Activated CD8-positive, alpha-beta T cell treated with anti-CD3 and anti-CD28 coated beads for 36 hours (primary cell): ENCODE measurements at regions not wholly inside any gene's neighbourhood (a gene's known extent, or its start where the extent isn't known, plus 50 kb on each side); places are given as distances from the start of the nearest gene placed in this dataset.

Experiments
- ATAC-seq: fragments of 200-7000 bp; cut with Tn5 transposase; one replicate; pipeline ENCODE4 v1.10.0; 2021; ENCODE audit warnings: mild to moderate bottlenecking, moderate library complexity
- CTCF ChIA-PET: fragments of 350-600 bp; sonication (Branson Sonifier 250); formaldehyde crosslinking; loops from one replicate; lab custom pipeline; 2021; ENCODE audit warnings: antibody characterized with exemption; lab: Charles Lee
- POLR2A ChIA-PET: fragments of 350-600 bp; sonication (Branson Sonifier 250); formaldehyde crosslinking; loops from one replicate; lab custom pipeline; 2021; ENCODE audit warnings: antibody characterized with exemption; lab: Charles Lee
- DNase-seq: peaks from one replicate; pipeline ENCODE4 v3.0.0-alpha.2; 2020
- H3K27ac Mint-ChIP-seq: one replicate; pipeline ENCODE4 v1.8.0; 2021; ENCODE audit warnings: mild to moderate bottlenecking, mixed read lengths
- H3K27me3 Mint-ChIP-seq: one replicate; pipeline ENCODE4 v1.8.0; 2021; ENCODE audit warnings: mixed read lengths
- H3K36me3 Mint-ChIP-seq: one replicate; pipeline ENCODE4 v1.8.0; 2021; ENCODE audit warnings: low read depth, mixed read lengths
- H3K4me1 Mint-ChIP-seq: one replicate; pipeline ENCODE4 v1.8.0; 2021; ENCODE audit warnings: low read depth, mixed read lengths
- H3K4me3 Mint-ChIP-seq: one replicate; pipeline ENCODE4 v1.8.0; 2021; ENCODE audit warnings: mild to moderate bottlenecking, moderate library complexity, mixed read lengths
- H3K9me3 Mint-ChIP-seq: one replicate; pipeline ENCODE4 v1.8.0; 2021; ENCODE audit warnings: mixed read lengths
- CTCF ChIP-seq: fragments of 200-600 bp; IDR thresholded peaks from one replicate; pipeline ENCODE4 v1.8.0; 2022; ENCODE audit warnings: antibody characterized with exemption, mild to moderate bottlenecking
- intact Hi-C: fragments of 100-400 bp; cut with micrococcal nuclease; formaldehyde crosslinking; loops from one replicate; pipeline ENCODE4 v1.10.0; 2022

GRCh38 chr2:145116056-145116455 lies 596.1 kb upstream of the ZEB2 start:
- Mint-ChIP-seq H3K27me3 (peaks cover 3% of the 10 kb centered on the region), H3K4me1 (no peaks in the 10 kb centered on the region), H3K36me3 (no peaks in the 10 kb centered on the region), H3K9me3 (no peaks in the 10 kb centered on the region), H3K4me3 (no peak overlapping the region), H3K27ac (no peak overlapping the region)
- ATAC-seq, result no peak
- ChIA-PET CTCF (no interaction called here), POLR2A (no interaction called here)
- DNase-seq, result no peak
- no peak for TF ChIP-seq CTCF
- intact Hi-C loops, result no loop called here

- ChIA-PET POLR2A (no interaction called here), CTCF (no interaction called here)
- DNase-seq, result no peak
- H3K27me3 Mint-ChIP-seq, result peaks cover 3% of the 10 kb centered on the region
- ATAC-seq, result no peak
- H3K4me1 Mint-ChIP-seq, result no peaks in the 10 kb centered on the region
- H3K4me3 Mint-ChIP-seq, result no peak overlapping the region
- no peaks in the 10 kb centered on the region for H3K36me3 Mint-ChIP-seq
- intact Hi-C loops, result no loop called here
- H3K9me3 Mint-ChIP-seq, result no peaks in the 10 kb centered on the region
- H3K27ac Mint-ChIP-seq, result no peak overlapping the region
- TF ChIP-seq CTCF, result no peak
Measured at GRCh38 chr2:145114726-145115125, 594.8 kb upstream of the ZEB2 start.

DNA sequence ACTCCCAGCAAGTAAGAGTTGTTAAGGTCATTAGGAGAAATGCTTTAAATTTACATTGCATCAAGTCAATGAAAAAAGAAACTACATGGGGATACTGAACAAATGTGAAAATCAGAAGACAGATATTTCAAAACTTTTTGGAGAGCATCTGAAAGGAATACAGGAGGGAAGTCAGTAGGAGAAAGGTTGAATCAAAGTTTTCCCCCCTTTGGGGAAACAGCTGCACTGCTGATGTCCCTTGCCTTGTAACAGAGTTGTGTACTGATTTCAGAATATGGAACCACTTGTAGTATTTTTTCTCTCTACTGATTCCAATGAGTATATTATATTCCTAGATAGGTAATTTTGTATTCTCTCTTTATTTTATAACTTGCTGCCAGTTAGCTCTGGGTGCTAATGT lies 592.5 kb upstream of the ZEB2 start:
- H3K4me1 Mint-ChIP-seq, result no peaks in the 10 kb centered on the region
- H3K27me3 Mint-ChIP-seq, result peaks cover 3% of the 10 kb centered on the region
- H3K4me3 Mint-ChIP-seq, result no peak overlapping the region
- no peak overlapping the region for H3K27ac Mint-ChIP-seq
- no peaks in the 10 kb centered on the region for H3K36me3 Mint-ChIP-seq
- no peaks in the 10 kb centered on the region for H3K9me3 Mint-ChIP-seq
- intact Hi-C loops, result no loop called here
- no peak for DNase-seq
- POLR2A ChIA-PET, result no interaction called here
- no peak for ATAC-seq
- CTCF ChIA-PET, result no interaction called here
- no peak for TF ChIP-seq CTCF

DNA sequence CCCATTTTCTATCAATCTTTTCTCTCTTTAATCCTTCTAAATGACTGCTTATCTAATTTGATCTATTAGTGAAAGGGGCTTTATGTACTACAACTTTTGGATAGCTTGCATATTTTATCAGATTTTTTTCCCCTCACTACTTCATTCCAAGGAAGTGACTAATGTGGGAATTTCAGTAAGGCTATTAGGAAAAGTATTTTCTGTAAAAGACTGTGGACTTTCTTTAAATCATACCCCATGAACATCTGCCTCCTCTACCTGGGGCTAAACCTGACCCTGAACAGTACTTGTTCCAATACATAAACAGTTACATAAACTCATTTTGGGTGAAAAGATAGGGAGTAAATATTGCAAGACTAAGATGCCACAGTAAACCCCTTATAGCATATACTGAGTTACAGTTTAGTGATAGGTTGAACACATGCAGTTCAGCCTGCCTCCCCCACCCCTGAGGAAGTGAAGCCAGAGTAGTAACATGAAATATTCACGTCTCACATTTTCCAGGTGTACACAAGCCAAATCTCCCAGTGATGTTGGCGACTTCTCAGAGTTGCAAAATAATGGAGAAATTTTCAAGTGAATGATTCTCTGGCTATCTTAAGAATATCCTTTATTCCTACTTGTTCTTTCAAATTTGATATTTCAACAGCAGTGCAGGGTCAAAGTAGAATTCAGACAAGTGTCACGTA lies 590.9 kb upstream of the ZEB2 start:
- ChIA-PET POLR2A (no interaction called here), CTCF (no interaction called here)
- peaks cover 3% of the 10 kb centered on the region for H3K27me3 Mint-ChIP-seq
- no peaks in the 10 kb centered on the region for H3K9me3 Mint-ChIP-seq
- no peak overlapping the region for H3K27ac Mint-ChIP-seq
- DNase-seq (no peak), ATAC-seq (no peak)
- intact Hi-C loops, result no loop called here
- H3K4me3 Mint-ChIP-seq, result no peak overlapping the region
- no peak for TF ChIP-seq CTCF
- H3K4me1 Mint-ChIP-seq, result no peaks in the 10 kb centered on the region
- no peaks in the 10 kb centered on the region for H3K36me3 Mint-ChIP-seq

DNA sequence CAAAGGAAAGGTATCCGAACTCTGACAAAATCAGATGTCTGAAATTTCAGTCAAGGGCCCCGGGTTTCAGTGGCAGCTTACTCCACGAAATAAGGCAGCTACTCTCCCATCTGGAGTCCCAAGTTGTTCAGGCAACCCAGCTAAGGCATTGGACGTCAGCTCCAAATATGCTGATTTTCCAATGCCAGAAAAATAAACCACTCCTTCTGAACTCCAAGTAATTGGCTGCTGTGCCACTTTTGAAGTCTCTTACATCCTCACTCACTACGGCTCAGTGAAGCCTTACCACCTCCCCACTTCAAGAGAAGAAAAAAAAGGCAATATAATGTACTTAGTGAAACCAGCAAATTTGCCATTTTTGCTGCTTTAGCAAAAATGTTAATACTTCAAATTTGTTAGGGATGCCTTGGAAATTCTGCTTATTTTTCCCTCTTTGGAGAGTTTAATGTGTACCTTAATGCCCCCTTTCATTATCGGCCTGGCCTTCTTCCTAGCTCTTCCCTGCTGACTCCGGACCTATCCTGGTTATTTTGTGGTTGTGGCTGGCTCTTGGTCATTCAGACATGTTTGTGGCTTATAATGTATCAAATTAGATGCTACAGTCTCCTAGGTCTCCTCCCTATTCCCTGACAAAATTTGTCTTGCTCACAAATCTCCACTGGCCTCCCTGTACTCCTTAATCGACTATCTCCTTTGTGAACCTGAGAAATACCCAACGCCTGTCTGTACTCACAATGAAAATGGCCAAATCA lies 589.2 kb upstream of the ZEB2 start:
- Mint-ChIP-seq H3K36me3 (no peaks in the 10 kb centered on the region), H3K27ac (no peak overlapping the region), H3K4me1 (no peaks in the 10 kb centered on the region), H3K27me3 (peaks cover 3% of the 10 kb centered on the region), H3K4me3 (no peak overlapping the region), H3K9me3 (no peaks in the 10 kb centered on the region)
- no peak for TF ChIP-seq CTCF
- intact Hi-C loops, result no loop called here
- POLR2A ChIA-PET, result interaction anchor here (0.6 to 0.9 kb wide), 2 partner anchors 10 to 14 kb away, joined by 3 to 5 read pairs; no protein-coding TSS in a partner anchor
- CTCF ChIA-PET, result no interaction called here
- DNase-seq, result no peak
- ATAC-seq, result no peak
